Lung (tissue), 11 donors: ENCODE measurements at regions not wholly inside any gene's neighbourhood (a gene's known extent, or its start where the extent isn't known, plus 50 kb on each side); places are given as distances from the start of the nearest gene placed in this dataset.

Experiments used
- ATAC-seq: fragments of 200-7000 bp; cut with Tn5 transposase; one replicate; pipeline ENCODE4 v1.9.1; 2020; ENCODE audit warnings: moderate number of reproducible peaks; ENCODE audit not compliant: insufficient read depth, low FRiP score
- DNase-seq, 3 donors: peaks; one replicate each; pipeline ENCODE4 v3.0.0-alpha.2; 2013 to 2017
- H3K27ac ChIP-seq, 2 donors: one replicate each; pipeline ENCODE4 v1.5.1; 2013; ENCODE audit warnings: mild to moderate bottlenecking in 2 of 2, moderate library complexity in 2 of 2, control low read depth in 1 of 2, inconsistent platforms in 1 of 2, low read depth in 1 of 2, low read length in 1 of 2
- H3K27me3 ChIP-seq, 3 donors: one replicate each; pipeline ENCODE4 v1.5.1; 2013; ENCODE audit warnings: low read length in 2 of 3; ENCODE audit not compliant: control insufficient read depth in 3 of 3, insufficient read depth in 3 of 3
- H3K36me3 ChIP-seq, 4 donors: one replicate each; pipeline ENCODE4 v1.5.1; 2013; ENCODE audit warnings: low read length in 4 of 4, mild to moderate bottlenecking in 1 of 4, moderate library complexity in 1 of 4; ENCODE audit not compliant: control insufficient read depth in 4 of 4, insufficient read depth in 4 of 4
- H3K4me1 ChIP-seq, 5 donors: one replicate each; pipeline ENCODE4 v1.5.1; 2013; ENCODE audit warnings: low read length in 5 of 5, mild to moderate bottlenecking in 2 of 5, moderate library complexity in 1 of 5; ENCODE audit not compliant: control insufficient read depth in 5 of 5, insufficient read depth in 5 of 5
- H3K4me3 ChIP-seq: one replicate; pipeline ENCODE4 v1.5.1; 2013; ENCODE audit warnings: mild to moderate bottlenecking, control low read depth, moderate library complexity
- H3K9ac ChIP-seq, 2 donors: one replicate each; pipeline ENCODE4 v1.5.1; 2013; ENCODE audit warnings: low read length in 2 of 2, control low read depth in 1 of 2; ENCODE audit not compliant: insufficient read depth in 1 of 2
- H3K9me3 ChIP-seq, 4 donors: one replicate each; pipeline ENCODE4 v1.5.1; 2013; ENCODE audit warnings: low read length in 3 of 4, mild to moderate bottlenecking in 1 of 4, moderate library complexity in 1 of 4; ENCODE audit not compliant: control insufficient read depth in 4 of 4, insufficient read depth in 3 of 4
- WGBS, 2 donors: extraction: QIAGEN DNeasy Blood & Tissue Kit; methylation state at CpG; one replicate each; pipeline ENCODE4 v1.1.7; 2013; 5-methylcytosine and 5-hydroxymethylcytosine counted together
- TF ChIP-seq, protein P1 (sequence below): IDR thresholded peaks from 2 replicates; pipeline ENCODE4 v1.5.1; 2012; ENCODE audit warnings: mild to moderate bottlenecking; ENCODE audit errors: control extremely low read depth, extremely low read depth
- donor health status: control.
- donor health status: control.
- donor health status: Bipolar disorder and iron deficiency.
- donor health status: healthy.
- donor health status: DM: yes; HTN: yes; CAD: no.

DNA sequence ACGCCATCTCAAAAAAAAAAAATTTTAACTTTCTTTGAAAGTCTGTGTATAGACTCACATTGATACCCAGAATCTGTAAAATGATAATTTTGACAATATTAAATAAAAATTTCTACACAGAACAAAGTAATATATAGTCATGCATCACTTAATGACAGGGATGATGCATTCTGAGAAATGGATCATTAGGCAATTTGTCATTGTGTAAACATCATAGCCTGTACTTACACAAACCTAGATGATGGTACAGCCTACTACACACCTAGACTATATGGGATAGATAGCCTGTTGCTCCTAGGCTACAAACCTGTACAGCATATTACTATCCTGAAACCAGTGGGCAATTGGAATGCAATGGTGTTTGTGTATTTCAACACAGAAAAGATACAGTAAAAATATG, 107.7 kb downstream of the BLTP1 start:
- H3K27me3 ChIP-seq: no peaks in the 10 kb centered on the region
- H3K4me1 ChIP-seq: no peaks in the 10 kb centered on the region
- TF ChIP-seq, protein P1, sequence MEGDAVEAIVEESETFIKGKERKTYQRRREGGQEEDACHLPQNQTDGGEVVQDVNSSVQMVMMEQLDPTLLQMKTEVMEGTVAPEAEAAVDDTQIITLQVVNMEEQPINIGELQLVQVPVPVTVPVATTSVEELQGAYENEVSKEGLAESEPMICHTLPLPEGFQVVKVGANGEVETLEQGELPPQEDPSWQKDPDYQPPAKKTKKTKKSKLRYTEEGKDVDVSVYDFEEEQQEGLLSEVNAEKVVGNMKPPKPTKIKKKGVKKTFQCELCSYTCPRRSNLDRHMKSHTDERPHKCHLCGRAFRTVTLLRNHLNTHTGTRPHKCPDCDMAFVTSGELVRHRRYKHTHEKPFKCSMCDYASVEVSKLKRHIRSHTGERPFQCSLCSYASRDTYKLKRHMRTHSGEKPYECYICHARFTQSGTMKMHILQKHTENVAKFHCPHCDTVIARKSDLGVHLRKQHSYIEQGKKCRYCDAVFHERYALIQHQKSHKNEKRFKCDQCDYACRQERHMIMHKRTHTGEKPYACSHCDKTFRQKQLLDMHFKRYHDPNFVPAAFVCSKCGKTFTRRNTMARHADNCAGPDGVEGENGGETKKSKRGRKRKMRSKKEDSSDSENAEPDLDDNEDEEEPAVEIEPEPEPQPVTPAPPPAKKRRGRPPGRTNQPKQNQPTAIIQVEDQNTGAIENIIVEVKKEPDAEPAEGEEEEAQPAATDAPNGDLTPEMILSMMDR: no peak
- H3K36me3 ChIP-seq: peaks cover 14 to 43% (median 21%) of the 10 kb centered on the region in 4 donors
- no peaks in the 10 kb centered on the region for H3K9me3 ChIP-seq
- no peak overlapping the region for H3K27ac ChIP-seq
- H3K4me3 ChIP-seq: no peak overlapping the region
- no peak for DNase-seq
- WGBS, 2 donors: 96 to 100% methylated on average over 1 of the region's 1 CpG
- H3K9ac ChIP-seq: no peak overlapping the region
- no peak for ATAC-seq

DNA sequence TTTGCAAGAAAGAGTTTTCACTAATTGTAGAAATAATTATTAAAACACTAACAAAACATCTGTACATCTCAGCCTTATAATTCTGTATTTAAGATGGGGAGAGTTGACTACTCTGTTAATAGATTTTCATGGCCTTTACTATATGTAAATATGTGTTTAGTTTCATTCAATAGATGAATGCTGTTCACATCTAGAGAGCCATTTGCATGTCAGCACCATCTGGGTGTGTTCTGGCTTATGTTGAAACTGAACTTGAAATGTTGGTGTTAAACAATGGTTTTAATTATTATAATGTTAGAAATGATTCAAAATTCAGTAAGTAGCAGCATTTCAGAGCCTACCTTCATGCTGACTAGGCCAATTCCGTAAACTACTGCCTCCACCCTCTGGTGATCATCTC, 102.5 kb upstream of the ADAD1 start:
- no peak overlapping the region for H3K9ac ChIP-seq
- H3K9me3 ChIP-seq: no peaks in the 10 kb centered on the region
- TF ChIP-seq, protein P1: no peak
- H3K27ac ChIP-seq: no peak overlapping the region
- ATAC-seq: no peak
- DNase-seq: no peak
- H3K36me3 ChIP-seq: peaks cover 6 to 22% (median 13%) of the 10 kb centered on the region in 4 donors
- H3K4me1 ChIP-seq: no peaks in the 10 kb centered on the region
- no peaks in the 10 kb centered on the region for H3K27me3 ChIP-seq
- no peak overlapping the region for H3K4me3 ChIP-seq
- WGBS, 2 donors: 90 to 100% methylated on average over 1 of the region's 1 CpG

DNA sequence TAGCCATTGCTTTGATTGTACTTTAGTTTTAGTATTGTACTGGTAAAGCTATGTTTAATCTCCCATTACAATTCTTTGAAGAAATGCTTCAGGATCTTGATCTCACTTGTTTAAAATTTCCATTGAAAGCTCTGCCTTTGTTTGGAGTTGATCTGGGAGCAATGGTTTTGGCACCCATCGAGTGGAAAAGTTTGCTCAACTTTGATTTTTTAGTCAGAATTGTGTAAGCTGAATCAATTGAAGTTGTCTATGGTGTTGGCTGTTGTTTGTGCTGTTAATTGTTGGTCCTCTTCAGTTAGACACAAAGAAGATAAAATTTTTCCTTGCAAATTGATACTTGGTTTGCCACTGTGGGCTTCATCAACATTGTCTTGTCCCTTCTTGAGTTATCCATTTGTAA, 99.8 kb upstream of the ADAD1 start:
- WGBS, 2 donors: 91 to 92% methylated on average over 1 of the region's 1 CpG
- Histone ChIP-seq H3K4me1 (no peaks in the 10 kb centered on the region), H3K4me3 (no peak overlapping the region), H3K9ac (no peak overlapping the region), H3K27me3 (no peaks in the 10 kb centered on the region), H3K27ac (no peak overlapping the region), H3K36me3 (peaks cover 0 to 14% (median 9%) of the 10 kb centered on the region in 4 donors), H3K9me3 (no peaks in the 10 kb centered on the region)
- TF ChIP-seq, protein P1: no peak
- ATAC-seq (no peak), DNase-seq (no peak)

DNA sequence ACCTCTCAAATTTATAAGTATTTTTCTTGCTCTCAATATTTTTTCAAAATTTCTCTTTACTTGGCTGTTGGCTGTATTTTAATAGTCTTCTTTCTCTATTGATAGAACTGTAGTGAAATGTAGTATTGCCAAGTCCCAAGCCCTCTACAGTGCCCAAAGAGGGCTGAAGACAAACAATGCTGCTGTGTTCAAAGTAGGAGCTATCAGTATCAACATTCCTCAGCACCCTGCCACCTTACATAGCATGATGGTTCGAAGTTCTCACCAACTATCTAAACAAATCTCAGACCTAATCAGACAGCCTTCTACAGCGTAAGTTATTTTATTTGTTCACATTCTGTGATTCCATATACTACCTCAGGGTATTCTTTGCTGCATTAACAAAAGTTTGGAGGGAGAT, 99.1 kb upstream of the ADAD1 start:
- Histone ChIP-seq H3K4me1 (no peaks in the 10 kb centered on the region), H3K9me3 (no peaks in the 10 kb centered on the region), H3K36me3 (peaks cover 0 to 14% (median 9%) of the 10 kb centered on the region in 4 donors), H3K4me3 (no peak overlapping the region), H3K27me3 (no peaks in the 10 kb centered on the region), H3K27ac (no peak overlapping the region), H3K9ac (no peak overlapping the region)
- WGBS, 2 donors: 91 to 97% methylated on average over 2 of the region's 2 CpGs
- ATAC-seq (no peak), DNase-seq (no peak)
- TF ChIP-seq, protein P1: no peak
